ENCODE measurements at regions not wholly inside any gene's neighbourhood (a gene's known extent, or its start where the extent isn't known, plus 50 kb on each side); places are given as distances from the start of the nearest gene placed in this dataset.

DNA sequence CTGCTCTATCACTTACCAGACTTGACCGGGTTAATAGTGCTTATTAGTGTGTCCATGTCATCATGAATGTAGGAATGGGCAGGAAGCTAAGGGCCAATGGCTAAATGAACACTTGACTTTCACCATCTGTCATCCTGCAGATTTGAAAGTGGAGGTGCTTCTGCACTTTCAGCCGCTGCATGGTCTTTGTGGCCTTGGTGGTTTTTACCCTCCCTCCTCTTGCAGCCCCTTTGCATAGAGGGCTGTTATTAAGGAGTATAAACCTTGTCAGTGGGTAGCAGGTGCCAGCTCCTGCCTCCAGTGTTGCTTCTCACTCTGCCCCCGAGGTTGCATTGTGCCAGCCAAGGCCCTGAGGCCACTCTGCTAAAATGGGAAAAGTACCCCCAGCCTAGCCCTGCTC lies 122.2 kb upstream of the TNFAIP3 start:
- no peak overlapping the region for H3K4me2 ChIP-seq (ENCODE audit: extremely low read depth, insufficient read depth, low read length)
- H3K4me1 ChIP-seq (ENCODE audit: control insufficient read depth, extremely low read depth, insufficient read depth, low read length), result no peaks in the 10 kb centered on the region
- H3K4me3 ChIP-seq (replicated peaks in 1 of 4; ENCODE audit: control extremely low read depth in 1 of 4, insufficient read depth in 1 of 4, low read depth in 3 of 4, low read length in 4 of 4), result no peak overlapping the region
- H3K9ac ChIP-seq (ENCODE audit: insufficient read depth, low read length), result no peak overlapping the region
- TF ChIP-seq, protein P1, sequence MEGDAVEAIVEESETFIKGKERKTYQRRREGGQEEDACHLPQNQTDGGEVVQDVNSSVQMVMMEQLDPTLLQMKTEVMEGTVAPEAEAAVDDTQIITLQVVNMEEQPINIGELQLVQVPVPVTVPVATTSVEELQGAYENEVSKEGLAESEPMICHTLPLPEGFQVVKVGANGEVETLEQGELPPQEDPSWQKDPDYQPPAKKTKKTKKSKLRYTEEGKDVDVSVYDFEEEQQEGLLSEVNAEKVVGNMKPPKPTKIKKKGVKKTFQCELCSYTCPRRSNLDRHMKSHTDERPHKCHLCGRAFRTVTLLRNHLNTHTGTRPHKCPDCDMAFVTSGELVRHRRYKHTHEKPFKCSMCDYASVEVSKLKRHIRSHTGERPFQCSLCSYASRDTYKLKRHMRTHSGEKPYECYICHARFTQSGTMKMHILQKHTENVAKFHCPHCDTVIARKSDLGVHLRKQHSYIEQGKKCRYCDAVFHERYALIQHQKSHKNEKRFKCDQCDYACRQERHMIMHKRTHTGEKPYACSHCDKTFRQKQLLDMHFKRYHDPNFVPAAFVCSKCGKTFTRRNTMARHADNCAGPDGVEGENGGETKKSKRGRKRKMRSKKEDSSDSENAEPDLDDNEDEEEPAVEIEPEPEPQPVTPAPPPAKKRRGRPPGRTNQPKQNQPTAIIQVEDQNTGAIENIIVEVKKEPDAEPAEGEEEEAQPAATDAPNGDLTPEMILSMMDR (conservative IDR thresholded peaks at IDR 0.05 in 1 of 2, IDR thresholded peaks at IDR 0.05 in 1 of 2; ENCODE audit: low read depth in 1 of 2, low read length in 2 of 2), result no peak
- TF ChIP-seq EZH2 (IDR thresholded peaks at IDR 0.05; ENCODE audit: low read length, missing control alignments), result no peak
- no peaks in the 10 kb centered on the region for H3K79me2 ChIP-seq (ENCODE audit: control insufficient read depth, insufficient read depth, low read length)
- H3K36me3 ChIP-seq (ENCODE audit: control insufficient read depth, insufficient read depth, low read length), result no peaks in the 10 kb centered on the region
- H3K27me3 ChIP-seq (ENCODE audit: control insufficient read depth, insufficient read depth, low read length), result no peaks in the 10 kb centered on the region
- no peak for DNase-seq (ENCODE audit: low read depth in 2 of 2)
- no peaks in the 10 kb centered on the region for H4K20me1 ChIP-seq (ENCODE audit: control insufficient read depth, extremely low read depth, insufficient read depth, low read length)
- H3K27ac ChIP-seq (ENCODE audit: insufficient read depth, low read length), result no peak overlapping the region
- no peaks in the 10 kb centered on the region for H3K9me3 ChIP-seq (ENCODE audit: control insufficient read depth, insufficient read depth, low read depth, low read length)
- H2AFZ ChIP-seq (ENCODE audit: low read length), result no peak overlapping the region

DNA sequence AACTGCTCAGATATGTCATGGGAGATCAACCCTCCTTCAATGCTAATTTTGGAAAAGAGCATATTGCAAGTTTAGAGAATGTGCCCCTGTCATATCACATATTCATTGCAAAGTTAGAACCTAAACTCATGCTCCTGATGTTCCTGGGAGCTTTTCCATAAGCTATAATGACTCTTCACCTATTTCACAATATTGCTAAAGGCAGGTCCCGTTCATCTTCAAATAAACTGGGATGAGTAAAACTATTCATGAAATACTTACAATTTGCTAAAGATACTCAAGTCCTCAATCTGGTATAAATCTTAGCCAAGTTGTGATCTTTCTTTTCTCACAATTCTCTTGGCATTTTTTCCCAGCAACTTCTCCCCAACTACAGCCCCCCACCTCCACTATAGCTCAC lies 121.7 kb upstream of the TNFAIP3 start:
- Histone ChIP-seq H3K27me3 (ENCODE audit: control insufficient read depth, insufficient read depth, low read length) (no peaks in the 10 kb centered on the region), H2AFZ (ENCODE audit: low read length) (no peak overlapping the region), H3K9ac (ENCODE audit: insufficient read depth, low read length) (no peak overlapping the region), H3K79me2 (ENCODE audit: control insufficient read depth, insufficient read depth, low read length) (no peaks in the 10 kb centered on the region), H3K36me3 (ENCODE audit: control insufficient read depth, insufficient read depth, low read length) (no peaks in the 10 kb centered on the region), H3K9me3 (ENCODE audit: control insufficient read depth, insufficient read depth, low read depth, low read length) (no peaks in the 10 kb centered on the region), H3K4me1 (ENCODE audit: control insufficient read depth, extremely low read depth, insufficient read depth, low read length) (no peaks in the 10 kb centered on the region), H3K4me2 (ENCODE audit: extremely low read depth, insufficient read depth, low read length) (no peak overlapping the region), H3K4me3 (replicated peaks in 1 of 4; ENCODE audit: control extremely low read depth in 1 of 4, insufficient read depth in 1 of 4, low read depth in 3 of 4, low read length in 4 of 4) (no peak overlapping the region), H4K20me1 (ENCODE audit: control insufficient read depth, extremely low read depth, insufficient read depth, low read length) (no peaks in the 10 kb centered on the region), H3K27ac (ENCODE audit: insufficient read depth, low read length) (no peak overlapping the region)
- TF ChIP-seq, protein P1 (conservative IDR thresholded peaks at IDR 0.05 in 1 of 2, IDR thresholded peaks at IDR 0.05 in 1 of 2; ENCODE audit: low read depth in 1 of 2, low read length in 2 of 2), result no peak
- no peak for DNase-seq (ENCODE audit: low read depth in 2 of 2)

DNA sequence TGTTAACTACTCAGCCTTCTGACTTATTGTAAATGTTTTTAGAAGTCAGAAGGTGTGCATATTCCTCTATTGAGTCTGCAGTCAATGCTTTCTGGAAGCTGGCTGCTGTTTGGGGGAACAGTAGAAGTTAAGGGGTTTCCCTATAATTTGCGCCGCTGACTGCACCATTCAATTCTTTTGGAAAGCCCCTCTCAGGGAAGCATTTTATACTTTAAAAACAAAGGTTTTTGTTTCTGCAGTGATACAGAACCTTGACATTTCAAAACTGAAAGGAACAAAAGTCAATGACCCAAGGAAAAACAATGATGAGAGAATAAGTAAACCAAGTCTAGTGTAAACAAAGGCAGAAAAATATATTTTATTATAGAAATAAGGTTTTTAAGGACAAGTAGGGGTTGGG lies 120.8 kb upstream of the TNFAIP3 start:
- Histone ChIP-seq H3K4me1 (ENCODE audit: control insufficient read depth, extremely low read depth, insufficient read depth, low read length) (no peaks in the 10 kb centered on the region), H3K27ac (ENCODE audit: insufficient read depth, low read length) (no peak overlapping the region), H3K9me3 (ENCODE audit: control insufficient read depth, insufficient read depth, low read depth, low read length) (no peaks in the 10 kb centered on the region), H3K9ac (ENCODE audit: insufficient read depth, low read length) (no peak overlapping the region), H3K36me3 (ENCODE audit: control insufficient read depth, insufficient read depth, low read length) (no peaks in the 10 kb centered on the region), H3K27me3 (ENCODE audit: control insufficient read depth, insufficient read depth, low read length) (no peaks in the 10 kb centered on the region), H3K79me2 (ENCODE audit: control insufficient read depth, insufficient read depth, low read length) (no peaks in the 10 kb centered on the region), H2AFZ (ENCODE audit: low read length) (no peak overlapping the region), H3K4me2 (ENCODE audit: extremely low read depth, insufficient read depth, low read length) (no peak overlapping the region), H4K20me1 (ENCODE audit: control insufficient read depth, extremely low read depth, insufficient read depth, low read length) (no peaks in the 10 kb centered on the region), H3K4me3 (replicated peaks in 1 of 4; ENCODE audit: control extremely low read depth in 1 of 4, insufficient read depth in 1 of 4, low read depth in 3 of 4, low read length in 4 of 4) (no peak overlapping the region)
- DNase-seq (ENCODE audit: low read depth in 2 of 2), result no peak
- no peak for TF ChIP-seq EZH2 (IDR thresholded peaks at IDR 0.05; ENCODE audit: low read length, missing control alignments)
- TF ChIP-seq, protein P1 (conservative IDR thresholded peaks at IDR 0.05 in 1 of 2, IDR thresholded peaks at IDR 0.05 in 1 of 2; ENCODE audit: low read depth in 1 of 2, low read length in 2 of 2), result no peak
